ENCODE measurements at regions not wholly inside any gene's neighbourhood (a gene's known extent, or its start where the extent isn't known, plus 50 kb on each side); places are given as distances from the start of the nearest gene placed in this dataset.

DNA sequence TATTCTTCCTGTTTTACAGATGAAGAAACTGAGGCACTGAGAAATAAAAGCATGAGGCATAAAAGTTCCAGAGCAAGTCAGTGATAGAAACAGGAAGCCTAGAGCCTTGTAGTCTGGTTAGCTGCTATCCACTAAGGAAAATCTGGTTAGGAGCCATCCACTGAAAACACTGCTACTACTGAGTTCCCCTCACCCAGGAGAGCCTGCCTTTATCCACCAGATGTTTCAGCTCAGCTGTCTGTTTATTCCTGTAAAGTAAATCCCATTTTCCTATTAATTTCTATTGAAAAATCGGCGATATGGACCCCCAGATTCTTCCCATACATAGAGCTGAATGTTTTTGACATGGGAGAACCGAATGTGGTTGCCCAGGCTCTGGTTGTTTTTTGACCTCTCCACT lies 63.7 kb upstream of the LMO4 start:
- POLR2A ChIA-PET (ENCODE audit: partially characterized antibody), result interaction anchor here (1.3 kb wide), 1 partner anchor 65 kb away, joined by 3 read pairs; no protein-coding TSS in a partner anchor
- Histone ChIP-seq H3K27ac (ENCODE audit: low read depth, low read length) (no peak overlapping the region), H2BK20ac (ENCODE audit: low read length) (no peak overlapping the region), H3K79me2 (ENCODE audit: control insufficient read depth in 1 of 2, insufficient read depth in 2 of 2, low read length in 2 of 2) (no peaks in the 10 kb centered on the region), H3K23ac (ENCODE audit: insufficient read length) (no peak overlapping the region), H2BK120ac (replicated peaks; ENCODE audit: low read depth, low read length) (no peak overlapping the region), H3K4me1 (replicated peaks in 1 of 4; ENCODE audit: control insufficient read depth in 3 of 4, insufficient read depth in 4 of 4, low read length in 3 of 4) (no peaks in the 10 kb centered on the region), H2AFZ (ENCODE audit: low read length) (no peak overlapping the region), H3K36me3 (ENCODE audit: control insufficient read depth in 2 of 4, insufficient read depth in 4 of 4, low read length in 3 of 4) (no peaks in the 10 kb centered on the region), H3K18ac (ENCODE audit: extremely low read depth, low read length) (no peak overlapping the region), H4K5ac (ENCODE audit: insufficient read length, low read depth, low read length) (no peak overlapping the region), H3K9me3 (ENCODE audit: insufficient read depth in 2 of 2, low read depth in 1 of 2, low read length in 1 of 2) (no peaks in the 10 kb centered on the region), H2AK5ac (ENCODE audit: low read depth, low read length) (no peak overlapping the region), H3K4ac (replicated peaks; ENCODE audit: insufficient read length, low read depth, low read length) (no peak overlapping the region), H3K4me3 (ENCODE audit: extremely low read depth in 1 of 4, insufficient read depth in 2 of 4, low read depth in 3 of 4, low read length in 4 of 4) (no peak overlapping the region), H3K9ac (replicated peaks in 1 of 4; ENCODE audit: extremely low read depth in 1 of 4, low read depth in 3 of 4, low read length in 3 of 4) (no peak overlapping the region), H3K4me2 (ENCODE audit: insufficient read depth in 1 of 2, low read depth in 2 of 2, low read length in 2 of 2) (no peak overlapping the region), H3K27me3 (replicated peaks in 1 of 4; ENCODE audit: control insufficient read depth in 3 of 4, extremely low read depth in 1 of 4, insufficient read depth in 3 of 4, low read length in 3 of 4) (no peaks in the 10 kb centered on the region), H3K56ac (replicated peaks; ENCODE audit: insufficient read length, low read depth, low read length) (no peak overlapping the region), H2BK15ac (ENCODE audit: low read length) (no peak overlapping the region), H3K79me1 (ENCODE audit: low read depth, low read length) (no peaks in the 10 kb centered on the region; the same call in 1 of the 2 replicates), H3K14ac (ENCODE audit: insufficient read length) (no peak overlapping the region), H2BK5ac (ENCODE audit: low read depth, low read length) (no peak overlapping the region), H4K20me1 (replicated peaks in 1 of 2; ENCODE audit: control insufficient read depth in 1 of 2, insufficient read depth in 2 of 2, low read length in 2 of 2) (no peaks in the 10 kb centered on the region), H4K8ac (ENCODE audit: extremely low read depth, insufficient read depth, low read length) (no peak overlapping the region), H3K23me2 (ENCODE audit: low read depth, low read length) (no peaks in the 10 kb centered on the region; the same call in 1 of the 2 replicates), H2BK12ac (ENCODE audit: low read depth, low read length) (no peak overlapping the region), H4K91ac (replicated peaks; ENCODE audit: insufficient read length, low read length) (no peak overlapping the region)
- CTCF ChIA-PET (ENCODE audit: partially characterized antibody), result interaction anchor here (0.6 to 1.5 kb wide), 6 partner anchors 9 to 881 kb away, joined by 3 read pairs; no protein-coding TSS in a partner anchor
- DNase-seq (ENCODE audit: low read depth in 1 of 2, low spot score in 2 of 2) (no peak), FAIRE-seq (no peak)
- 85% methylated on average over 3 of the region's 3 CpGs; no CpG with 5 or more reads in 1 of the 2 experiments for WGBS, 2 experiments (ENCODE audit: extremely low coverage in 1 of 2, insufficient coverage in 1 of 2, insufficient read length in 1 of 2, insufficient replicate concordance in 2 of 2, low coverage in 1 of 2, low lambda C conversion rate in 2 of 2, missing lambda C conversion rate in 1 of 2)
- TF ChIP-seq SP4 (IDR thresholded peaks at IDR 0.05; ENCODE audit: low read length) (no peak), NRF1 (IDR thresholded peaks at IDR 0.05; ENCODE audit: low read depth, low read length) (no peak), MAFK (IDR thresholded peaks at IDR 0.05; ENCODE audit: low read depth, low read length) (no peak), CEBPB (IDR thresholded peaks at IDR 0.05; ENCODE audit: low read depth, low read length) (no peak)
- TF ChIP-seq, protein P1, sequence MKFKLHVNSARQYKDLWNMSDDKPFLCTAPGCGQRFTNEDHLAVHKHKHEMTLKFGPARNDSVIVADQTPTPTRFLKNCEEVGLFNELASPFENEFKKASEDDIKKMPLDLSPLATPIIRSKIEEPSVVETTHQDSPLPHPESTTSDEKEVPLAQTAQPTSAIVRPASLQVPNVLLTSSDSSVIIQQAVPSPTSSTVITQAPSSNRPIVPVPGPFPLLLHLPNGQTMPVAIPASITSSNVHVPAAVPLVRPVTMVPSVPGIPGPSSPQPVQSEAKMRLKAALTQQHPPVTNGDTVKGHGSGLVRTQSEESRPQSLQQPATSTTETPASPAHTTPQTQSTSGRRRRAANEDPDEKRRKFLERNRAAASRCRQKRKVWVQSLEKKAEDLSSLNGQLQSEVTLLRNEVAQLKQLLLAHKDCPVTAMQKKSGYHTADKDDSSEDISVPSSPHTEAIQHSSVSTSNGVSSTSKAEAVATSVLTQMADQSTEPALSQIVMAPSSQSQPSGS (IDR thresholded peaks at IDR 0.05; ENCODE audit: low read length), result no peak
